ENCODE measurements at regions not wholly inside any gene's neighbourhood (a gene's known extent, or its start where the extent isn't known, plus 50 kb on each side); places are given as distances from the start of the nearest gene placed in this dataset.
"Not testable (repeated sequence)": the region's sequence is repeated elsewhere in the genome, so short reads cannot be mapped to it uniquely, and the experiment has no call there.

GRCh38 chr6:141956046-141956761 is 176.5 kb upstream of the GJE1 start:
- Mint-ChIP-seq H3K27me3 (ENCODE audit: low read depth) (no peaks in the 10 kb centered on the region), H3K36me3 (ENCODE audit: low read depth) (no peaks in the 10 kb centered on the region), H3K4me1 (no peaks in the 10 kb centered on the region), H3K27ac (no peak overlapping the region), H3K9me3 (peaks cover 21% of the 10 kb centered on the region), H3K4me3 (no peak overlapping the region)
- TF ChIP-seq, protein P1, sequence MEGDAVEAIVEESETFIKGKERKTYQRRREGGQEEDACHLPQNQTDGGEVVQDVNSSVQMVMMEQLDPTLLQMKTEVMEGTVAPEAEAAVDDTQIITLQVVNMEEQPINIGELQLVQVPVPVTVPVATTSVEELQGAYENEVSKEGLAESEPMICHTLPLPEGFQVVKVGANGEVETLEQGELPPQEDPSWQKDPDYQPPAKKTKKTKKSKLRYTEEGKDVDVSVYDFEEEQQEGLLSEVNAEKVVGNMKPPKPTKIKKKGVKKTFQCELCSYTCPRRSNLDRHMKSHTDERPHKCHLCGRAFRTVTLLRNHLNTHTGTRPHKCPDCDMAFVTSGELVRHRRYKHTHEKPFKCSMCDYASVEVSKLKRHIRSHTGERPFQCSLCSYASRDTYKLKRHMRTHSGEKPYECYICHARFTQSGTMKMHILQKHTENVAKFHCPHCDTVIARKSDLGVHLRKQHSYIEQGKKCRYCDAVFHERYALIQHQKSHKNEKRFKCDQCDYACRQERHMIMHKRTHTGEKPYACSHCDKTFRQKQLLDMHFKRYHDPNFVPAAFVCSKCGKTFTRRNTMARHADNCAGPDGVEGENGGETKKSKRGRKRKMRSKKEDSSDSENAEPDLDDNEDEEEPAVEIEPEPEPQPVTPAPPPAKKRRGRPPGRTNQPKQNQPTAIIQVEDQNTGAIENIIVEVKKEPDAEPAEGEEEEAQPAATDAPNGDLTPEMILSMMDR (IDR thresholded peaks at IDR 0.05; ENCODE audit: unreplicated experiment in 3 of 3): no peak

- no peak overlapping the region for H3K27ac Mint-ChIP-seq
- H3K27me3 Mint-ChIP-seq (ENCODE audit: low read depth): no peaks in the 10 kb centered on the region
- TF ChIP-seq, protein P1 (IDR thresholded peaks at IDR 0.05; ENCODE audit: unreplicated experiment in 3 of 3): no peak
- H3K9me3 Mint-ChIP-seq: peaks cover 21% of the 10 kb centered on the region
- no peak overlapping the region for H3K4me3 Mint-ChIP-seq
- no peaks in the 10 kb centered on the region for H3K4me1 Mint-ChIP-seq
- no peaks in the 10 kb centered on the region for H3K36me3 Mint-ChIP-seq (ENCODE audit: low read depth)
Measured at GRCh38 chr6:141953072-141953471, 179.7 kb upstream of the GJE1 start.

GRCh38 chr6:141946502-141946901 is 186.2 kb upstream of the GJE1 start:
- peaks cover 21% of the 10 kb centered on the region for H3K9me3 Mint-ChIP-seq
- TF ChIP-seq, protein P1 (IDR thresholded peaks at IDR 0.05; ENCODE audit: unreplicated experiment in 3 of 3): no peak
- H3K4me3 Mint-ChIP-seq: no peak overlapping the region
- no peaks in the 10 kb centered on the region for H3K4me1 Mint-ChIP-seq
- no peak overlapping the region for H3K27ac Mint-ChIP-seq
- H3K36me3 Mint-ChIP-seq (ENCODE audit: low read depth): no peaks in the 10 kb centered on the region
- no peaks in the 10 kb centered on the region for H3K27me3 Mint-ChIP-seq (ENCODE audit: low read depth)

- Mint-ChIP-seq H3K4me1 (no peaks in the 10 kb centered on the region), H3K9me3 (peaks cover 22% of the 10 kb centered on the region), H3K27me3 (ENCODE audit: low read depth) (no peaks in the 10 kb centered on the region), H3K36me3 (ENCODE audit: low read depth) (no peaks in the 10 kb centered on the region), H3K4me3 (no peak overlapping the region), H3K27ac (no peak overlapping the region)
- TF ChIP-seq, protein P1 (IDR thresholded peaks at IDR 0.05; ENCODE audit: unreplicated experiment in 3 of 3): no peak
Measured at GRCh38 chr6:141938664-141939063, 194.1 kb upstream of the GJE1 start.

- Mint-ChIP-seq H3K36me3 (ENCODE audit: low read depth) (no peaks in the 10 kb centered on the region), H3K9me3 (no peaks in the 10 kb centered on the region), H3K4me1 (no peaks in the 10 kb centered on the region), H3K4me3 (no peak overlapping the region), H3K27me3 (ENCODE audit: low read depth) (no peaks in the 10 kb centered on the region), H3K27ac (no peak overlapping the region)
- TF ChIP-seq, protein P1 (IDR thresholded peaks at IDR 0.05; ENCODE audit: unreplicated experiment in 3 of 3): no peak
Measured at GRCh38 chr6:141932685-141933084, 200.0 kb upstream of the GJE1 start.

GRCh38 chr6:141926200-141926900 is 206.4 kb upstream of the GJE1 start:
- H3K9me3 Mint-ChIP-seq; H3K4me3 Mint-ChIP-seq; H3K36me3 Mint-ChIP-seq (ENCODE audit: low read depth); H3K4me1 Mint-ChIP-seq; H3K27ac Mint-ChIP-seq; H3K27me3 Mint-ChIP-seq (ENCODE audit: low read depth): not testable (repeated sequence)

Data from nephron (organoid).